OCI-LY3 (cell line): ENCODE measurements at regions not wholly inside any gene's neighbourhood (a gene's known extent, or its start where the extent isn't known, plus 50 kb on each side); places are given as distances from the start of the nearest gene placed in this dataset.

Experiments used
- CTCF ChIP-seq: fragments of 200-600, 300-600 bp; sonication (generic); IDR thresholded peaks from 2 replicates; pipeline ENCODE4 v1.5.1; 2014; ENCODE audit warnings: antibody characterized with exemption, low read length, low read depth
- EZH2phosphoT487 ChIP-seq: fragments of 200-600 bp; shearing (Covaris generic); IDR thresholded peaks from 2 replicates; pipeline ENCODE4 v1.6.1; 2018; ENCODE audit warnings: antibody characterized with exemption, mixed run types, low read depth

GRCh38 chr18:27411911-27412310 lies 226.8 kb upstream of the CHST9 start:
- TF ChIP-seq CTCF = no peak
- no peak for TF ChIP-seq EZH2phosphoT487
